ENCODE measurements at regions not wholly inside any gene's neighbourhood (a gene's known extent, or its start where the extent isn't known, plus 50 kb on each side); places are given as distances from the start of the nearest gene placed in this dataset.

- DNase-seq (ENCODE audit: low read depth in 2 of 2), result no peak
Observed at GRCh38 chr5:174287761-174288160, 242.3 kb downstream of the NSG2 start.

- DNase-seq (ENCODE audit: low read depth in 2 of 2), result no peak
Observed at GRCh38 chr5:174288439-174288838, 242.9 kb downstream of the NSG2 start.

- no peak for DNase-seq (ENCODE audit: low read depth in 2 of 2)
Observed at GRCh38 chr5:174291162-174291561, 245.7 kb downstream of the NSG2 start.

GRCh38 chr5:174292348-174292747 is 246.8 kb downstream of the NSG2 start:
- DNase-seq (ENCODE audit: low read depth in 2 of 2), result no peak

GRCh38 chr5:174293006-174293405 is 247.5 kb downstream of the NSG2 start:
- no peak for DNase-seq (ENCODE audit: low read depth in 2 of 2)

- no peak for DNase-seq (ENCODE audit: low read depth in 2 of 2)
Observed at GRCh38 chr5:174293481-174293880, 248.0 kb downstream of the NSG2 start.

- DNase-seq (ENCODE audit: low read depth in 2 of 2), result no peak
Observed at GRCh38 chr5:174294891-174295620, 249.6 kb downstream of the NSG2 start.

GRCh38 chr5:174295702-174296436 is 250.4 kb downstream of the NSG2 start:
- DNase-seq (ENCODE audit: low read depth in 2 of 2), result no peak

GRCh38 chr5:174300118-174300940 is 254.8 kb downstream of the NSG2 start:
- no peak for DNase-seq (ENCODE audit: low read depth in 2 of 2)

GRCh38 chr5:174300941-174301761 is 255.6 kb downstream of the NSG2 start:
- no peak for DNase-seq (ENCODE audit: low read depth in 2 of 2)

GRCh38 chr5:174301848-174302625 is 256.5 kb downstream of the NSG2 start:
- DNase-seq (ENCODE audit: low read depth in 2 of 2), result no peak

- no peak for DNase-seq (ENCODE audit: low read depth in 2 of 2)
Observed at GRCh38 chr5:174303035-174303434, 257.5 kb downstream of the NSG2 start.

GRCh38 chr5:174303437-174304045 is 258.0 kb downstream of the NSG2 start:
- DNase-seq (ENCODE audit: low read depth in 2 of 2), result no peak

GRCh38 chr5:174305241-174305681 is 259.8 kb downstream of the NSG2 start:
- no peak for DNase-seq (ENCODE audit: low read depth in 2 of 2)

- peak in 1 of 2 experiments; percentile 34 for DNase-seq (ENCODE audit: low read depth in 2 of 2)
Observed at GRCh38 chr5:174306345-174307030, 261.0 kb downstream of the NSG2 start.

- DNase-seq (ENCODE audit: low read depth in 2 of 2), result no peak
Observed at GRCh38 chr5:174307031-174307408, 261.5 kb downstream of the NSG2 start.

- DNase-seq (ENCODE audit: low read depth in 2 of 2), result no peak
Observed at GRCh38 chr5:174307656-174308271, 262.3 kb downstream of the NSG2 start.

GRCh38 chr5:174309131-174309795 is 263.8 kb downstream of the NSG2 start:
- no peak for DNase-seq (ENCODE audit: low read depth in 2 of 2)

GRCh38 chr5:174310243-174310642 is 264.7 kb downstream of the NSG2 start:
- no peak for DNase-seq (ENCODE audit: low read depth in 2 of 2)
